CD14-positive monocyte (primary cell): ENCODE measurements at regions not wholly inside any gene's neighbourhood (a gene's known extent, or its start where the extent isn't known, plus 50 kb on each side); places are given as distances from the start of the nearest gene placed in this dataset.

ENCODE experiments used
- DNase-seq, 3 donors: peaks; one replicate each; pipeline ENCODE4 v3.0.0-alpha.2; 2011 to 2022
- H2AFZ ChIP-seq: 2 replicates; pipeline ENCODE4 v1.6.0; 2012; ENCODE audit warnings: mild to moderate bottlenecking, low read depth, low read length, inconsistent platforms; ENCODE audit not compliant: insufficient read depth, poor library complexity, severe bottlenecking
- H3K27ac ChIP-seq, 2 donors: 1 replicate in 1 of 2; 2 replicates in 1 of 2; pipeline ENCODE4 v1.5.1; 2012 to 2013; ENCODE audit warnings: low read length in 2 of 2, control low read depth in 1 of 2, inconsistent platforms in 1 of 2, low read depth in 1 of 2, mild to moderate bottlenecking in 1 of 2
- H3K27me3 ChIP-seq, 2 donors: one replicate each; pipeline versions ENCODE4 v1.6.0 to v1.6.1; 2011 to 2013; ENCODE audit warnings: low read length in 2 of 2; ENCODE audit not compliant: control insufficient read depth in 2 of 2, insufficient read depth in 2 of 2
- H3K36me3 ChIP-seq, 2 donors: replicated peaks in 1 of 2; 1 replicate in 1 of 2; 2 replicates in 1 of 2; pipeline versions ENCODE4 v1.5.1 to v1.6.1; 2012 to 2013; ENCODE audit warnings: low read length in 2 of 2, control low read depth in 1 of 2, inconsistent platforms in 1 of 2, mild to moderate bottlenecking in 1 of 2; ENCODE audit not compliant: insufficient read depth in 2 of 2, control insufficient read depth in 1 of 2
- H3K4me1 ChIP-seq, 2 donors: 1 replicate in 1 of 2; 2 replicates in 1 of 2; pipeline versions ENCODE4 v1.5.1 to v1.6.1; 2012 to 2013; ENCODE audit warnings: low read length in 2 of 2, control low read depth in 1 of 2, inconsistent platforms in 1 of 2, mild to moderate bottlenecking in 1 of 2, moderate library complexity in 1 of 2; ENCODE audit not compliant: insufficient read depth in 2 of 2, control insufficient read depth in 1 of 2
- H3K4me2 ChIP-seq: replicated peaks from 2 replicates; pipeline ENCODE3; 2012; ENCODE audit warnings: low read length, moderate library complexity, mild to moderate bottlenecking; ENCODE audit not compliant: poor library complexity, severe bottlenecking; ENCODE audit errors: extremely low read depth
- H3K4me3 ChIP-seq, 3 experiments: fragments of 200-600 bp in 1 of 3; sonication (generic) in 1 of 3; replicated peaks in 1 of 3; 1 replicate in 2 of 3; 2 replicates in 1 of 3; pipeline ENCODE4 v1.5.1; 2011 to 2013; ENCODE audit warnings: low read length in 3 of 3, mild to moderate bottlenecking in 3 of 3, control low read depth in 2 of 3, low read depth in 2 of 3, inconsistent platforms in 1 of 3, moderate library complexity in 1 of 3
- H3K79me2 ChIP-seq: 2 replicates; pipeline ENCODE4 v1.6.0; 2012; ENCODE audit warnings: mild to moderate bottlenecking, control low read depth, inconsistent platforms, low read length, moderate library complexity; ENCODE audit not compliant: insufficient read depth
- H3K9ac ChIP-seq: 2 replicates; pipeline ENCODE4 v1.6.0; 2017; ENCODE audit warnings: low read length, mild to moderate bottlenecking; ENCODE audit not compliant: insufficient read depth, poor library complexity, severe bottlenecking
- H3K9me3 ChIP-seq, 2 donors: replicated peaks in 1 of 2; 1 replicate in 1 of 2; 2 replicates in 1 of 2; pipeline versions ENCODE4 v1.5.1 to v1.6.1; 2012 to 2013; ENCODE audit warnings: low read length in 2 of 2, control low read depth in 1 of 2; ENCODE audit not compliant: control insufficient read depth in 1 of 2, insufficient read depth in 1 of 2
- H4K20me1 ChIP-seq: 2 replicates; pipeline ENCODE4 v1.6.0; 2012; ENCODE audit warnings: mild to moderate bottlenecking, low read length, control low read depth, moderate library complexity; ENCODE audit not compliant: insufficient read depth
- H3K27ac Mint-ChIP-seq, 7 donors: one replicate each; pipeline ENCODE4 v1.8.0; 2020; ENCODE audit warnings: mild to moderate bottlenecking in 7 of 7, mixed read lengths in 7 of 7, moderate library complexity in 6 of 7, inconsistent platforms in 2 of 7
- H3K27me3 Mint-ChIP-seq, 3 donors: one replicate each; pipeline ENCODE4 v1.8.0; 2021 to 2022; ENCODE audit warnings: low read depth in 3 of 3, mild to moderate bottlenecking in 3 of 3, mixed read lengths in 3 of 3, moderate library complexity in 3 of 3, inconsistent platforms in 1 of 3
- H3K36me3 Mint-ChIP-seq, 2 donors: one replicate each; pipeline ENCODE4 v1.8.0; 2020; ENCODE audit warnings: mixed read lengths in 2 of 2, inconsistent platforms in 1 of 2, mild to moderate bottlenecking in 1 of 2
- H3K4me1 Mint-ChIP-seq: one replicate; pipeline ENCODE4 v1.8.0; 2020; ENCODE audit warnings: mild to moderate bottlenecking, mixed read lengths
- H3K4me3 Mint-ChIP-seq, 2 donors: one replicate each; pipeline ENCODE4 v1.8.0; 2020; ENCODE audit warnings: mild to moderate bottlenecking in 2 of 2, mixed read lengths in 2 of 2, moderate library complexity in 1 of 2
- H3K9me3 Mint-ChIP-seq, 7 donors: one replicate each; pipeline ENCODE4 v1.8.0; 2020 to 2022; ENCODE audit warnings: mixed read lengths in 7 of 7, mild to moderate bottlenecking in 6 of 7, moderate library complexity in 6 of 7, inconsistent platforms in 2 of 7
- WGBS: methylation state at CpG from one replicate; pipeline ENCODE4 v1.1.5; 2013; ENCODE audit warnings: missing lambda C conversion rate; ENCODE audit not compliant: insufficient coverage; 5-methylcytosine and 5-hydroxymethylcytosine counted together
- intact Hi-C, 2 donors: fragments of 100-400 bp; cut with micrococcal nuclease; formaldehyde crosslinking; loops; one replicate each; pipeline versions ENCODE4 v1.15.0 to v1.15.1; 2023
- TF ChIP-seq, protein P1 (sequence below): fragments of 200-600 bp; IDR thresholded peaks from one replicate; pipeline ENCODE4 v1.8.0; 2022; ENCODE audit warnings: antibody characterized with exemption, mild to moderate bottlenecking

DNA sequence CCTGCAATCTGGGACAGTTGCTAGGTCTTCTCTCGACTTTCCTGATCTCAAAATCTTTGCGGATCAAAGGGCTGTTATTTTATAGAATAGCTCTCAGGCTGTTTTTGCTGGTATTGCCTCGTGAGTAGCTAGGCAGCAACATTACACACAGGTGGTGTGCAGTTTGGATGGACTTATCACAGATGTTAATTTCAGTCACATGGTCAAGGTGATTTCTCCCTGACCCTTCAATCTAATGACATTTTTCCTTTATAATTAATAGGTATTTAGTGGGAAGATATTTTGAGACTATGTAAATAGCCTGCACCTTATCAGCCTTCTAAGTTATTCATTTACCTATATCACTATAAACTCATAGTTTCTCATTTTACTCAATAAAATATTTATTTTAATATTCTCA, 309.6 kb upstream of the PRKCQ start:
- H4K20me1 ChIP-seq = no peaks in the 10 kb centered on the region
- Mint-ChIP-seq H3K27me3 (no peaks in the 10 kb centered on the region), H3K4me3 (no peak overlapping the region), H3K27ac (no peak overlapping the region), H3K9me3 (no peaks in the 10 kb centered on the region), H3K4me1 (peaks cover 8% of the 10 kb centered on the region), H3K36me3 (no peaks in the 10 kb centered on the region)
- H3K4me1 ChIP-seq = no peaks in the 10 kb centered on the region
- no peaks in the 10 kb centered on the region for H3K36me3 ChIP-seq
- no peaks in the 10 kb centered on the region for H3K27me3 ChIP-seq
- intact Hi-C loops = no loop called here
- no peak for DNase-seq
- H3K79me2 ChIP-seq = no peaks in the 10 kb centered on the region
- WGBS = no CpG with 5 or more reads among the region's 3 CpGs
- no peak overlapping the region for H2AFZ ChIP-seq
- no peak overlapping the region for H3K9ac ChIP-seq
- H3K4me3 ChIP-seq = no peak overlapping the region
- H3K4me2 ChIP-seq = no peak overlapping the region
- TF ChIP-seq, protein P1, sequence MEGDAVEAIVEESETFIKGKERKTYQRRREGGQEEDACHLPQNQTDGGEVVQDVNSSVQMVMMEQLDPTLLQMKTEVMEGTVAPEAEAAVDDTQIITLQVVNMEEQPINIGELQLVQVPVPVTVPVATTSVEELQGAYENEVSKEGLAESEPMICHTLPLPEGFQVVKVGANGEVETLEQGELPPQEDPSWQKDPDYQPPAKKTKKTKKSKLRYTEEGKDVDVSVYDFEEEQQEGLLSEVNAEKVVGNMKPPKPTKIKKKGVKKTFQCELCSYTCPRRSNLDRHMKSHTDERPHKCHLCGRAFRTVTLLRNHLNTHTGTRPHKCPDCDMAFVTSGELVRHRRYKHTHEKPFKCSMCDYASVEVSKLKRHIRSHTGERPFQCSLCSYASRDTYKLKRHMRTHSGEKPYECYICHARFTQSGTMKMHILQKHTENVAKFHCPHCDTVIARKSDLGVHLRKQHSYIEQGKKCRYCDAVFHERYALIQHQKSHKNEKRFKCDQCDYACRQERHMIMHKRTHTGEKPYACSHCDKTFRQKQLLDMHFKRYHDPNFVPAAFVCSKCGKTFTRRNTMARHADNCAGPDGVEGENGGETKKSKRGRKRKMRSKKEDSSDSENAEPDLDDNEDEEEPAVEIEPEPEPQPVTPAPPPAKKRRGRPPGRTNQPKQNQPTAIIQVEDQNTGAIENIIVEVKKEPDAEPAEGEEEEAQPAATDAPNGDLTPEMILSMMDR = no peak
- no peaks in the 10 kb centered on the region for H3K9me3 ChIP-seq
- no peak overlapping the region for H3K27ac ChIP-seq

DNA sequence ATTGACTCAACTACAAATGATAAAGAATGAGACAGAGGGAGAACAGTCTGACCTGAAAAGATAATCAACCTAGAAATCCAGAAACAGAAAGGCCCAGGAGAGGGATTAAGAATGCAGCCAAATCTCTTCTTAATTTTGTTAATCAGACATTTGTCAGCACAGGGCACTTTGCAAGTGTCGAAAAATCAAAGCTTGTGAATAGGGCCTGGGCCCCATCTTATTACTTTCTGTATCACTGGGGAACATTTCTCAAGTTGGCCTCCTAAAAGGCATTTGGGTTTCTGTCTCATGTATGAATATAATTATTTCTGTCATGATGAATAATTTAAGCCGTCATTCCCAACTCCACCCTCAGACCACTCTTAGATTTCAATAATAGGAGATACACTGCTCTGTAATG, 308.4 kb upstream of the PRKCQ start:
- Histone ChIP-seq H3K4me2 (no peak overlapping the region), H3K36me3 (no peaks in the 10 kb centered on the region), H3K9ac (no peak overlapping the region), H2AFZ (no peak overlapping the region), H3K4me1 (no peaks in the 10 kb centered on the region), H3K79me2 (no peaks in the 10 kb centered on the region), H3K27me3 (no peaks in the 10 kb centered on the region), H3K9me3 (no peaks in the 10 kb centered on the region), H3K27ac (no peak overlapping the region), H3K4me3 (no peak overlapping the region), H4K20me1 (no peaks in the 10 kb centered on the region)
- intact Hi-C loops = no loop called here
- Mint-ChIP-seq H3K36me3 (no peaks in the 10 kb centered on the region), H3K4me3 (no peak overlapping the region), H3K4me1 (peaks cover 14% of the 10 kb centered on the region), H3K27ac (no peak overlapping the region), H3K9me3 (no peaks in the 10 kb centered on the region), H3K27me3 (peaks cover 0 to 3% (median 0%) of the 10 kb centered on the region in 3 donors)
- no peak for DNase-seq
- TF ChIP-seq, protein P1 = no peak
- 100% methylated on average over 1 of the region's 2 CpGs for WGBS
